HEK293 (cell line): ENCODE measurements at regions not wholly inside any gene's neighbourhood (a gene's known extent, or its start where the extent isn't known, plus 50 kb on each side); places are given as distances from the start of the nearest gene placed in this dataset.

ENCODE experiments used
- CTCF ChIA-PET: fragments of 350-600 bp; formaldehyde crosslinking; extraction: SDS; loops from one replicate; lab custom pipeline; 2021; ENCODE audit warnings: antibody characterized with exemption; lab: Yijun Ruan, JAX
- POLR2A ChIA-PET: fragments of 300-600 bp; formaldehyde crosslinking; extraction: SDS; loops from one replicate; lab custom pipeline; 2020; ENCODE audit warnings: antibody characterized with exemption, inconsistent platforms; lab: Yijun Ruan, JAX
- H3K27ac ChIP-seq: fragments of 200-500 bp; sonication (Bioruptor generic); 2 replicates; pipeline ENCODE4 v1.5.1; 2014; ENCODE audit warnings: low read depth, low read length, control low read depth, inconsistent platforms; ENCODE audit errors: extremely low read depth
- H3K36me3 ChIP-seq, 2 experiments: fragments of 200-500 bp in 1 of 2; sonication (Bioruptor generic) in 1 of 2; 1 replicate in 1 of 2; 2 replicates in 1 of 2; pipeline ENCODE4 v1.5.1; 2014 to 2017; ENCODE audit warnings: inconsistent platforms in 2 of 2, low read length in 2 of 2; ENCODE audit not compliant: control insufficient read depth in 2 of 2, insufficient read depth in 1 of 2
- H3K4me1 ChIP-seq: fragments of 200-500 bp; sonication (Bioruptor generic); 2 replicates; pipeline ENCODE4 v1.5.1; 2014; ENCODE audit warnings: mild to moderate bottlenecking, low read length, inconsistent platforms; ENCODE audit not compliant: control insufficient read depth, insufficient read depth
- H3K4me3 ChIP-seq: 2 replicates; pipeline ENCODE4 v1.5.1; 2011; ENCODE audit warnings: low read depth, mild to moderate bottlenecking, control low read depth, low read length, moderate library complexity
- H3K9me3 ChIP-seq: fragments of 200-500 bp; sonication (Bioruptor generic); 2 replicates; pipeline ENCODE4 v1.5.1; 2014; ENCODE audit warnings: low read depth, low read length, inconsistent platforms; ENCODE audit not compliant: control insufficient read depth, insufficient read depth
- BCL6B ChIP-seq: fragments of 450-650 bp; formaldehyde crosslinking; IDR thresholded peaks from 2 replicates; pipeline ENCODE4 v1.5.1; 2017; ENCODE audit warnings: missing biosample characterization, missing genetic modification characterization
- HOXD13 ChIP-seq: sonication (generic); formaldehyde crosslinking; IDR thresholded peaks from 2 replicates; pipeline ENCODE4 v1.8.0; 2022; ENCODE audit warnings: missing genetic modification reagents, borderline replicate concordance
- IKZF3 ChIP-seq: fragments of 450-650 bp; IDR thresholded peaks from 2 replicates; pipeline ENCODE4 v1.5.0; 2018; ENCODE audit warnings: missing biosample characterization, mild to moderate bottlenecking, missing genetic modification characterization, moderate library complexity
- KLF1 ChIP-seq: fragments of 450-650 bp; formaldehyde crosslinking; IDR thresholded peaks from 2 replicates; pipeline ENCODE4 v1.5.1; 2016; ENCODE audit warnings: missing biosample characterization, missing genetic modification characterization
- KLF9 ChIP-seq: fragments of 450-650 bp; formaldehyde crosslinking; IDR thresholded peaks from 2 replicates; pipeline ENCODE4 v1.5.1; 2016; ENCODE audit warnings: missing biosample characterization, missing genetic modification characterization, low read depth
- MYNN ChIP-seq: fragments of 450-650 bp; formaldehyde crosslinking; IDR thresholded peaks from 2 replicates; pipeline ENCODE4 v1.5.1; 2016; ENCODE audit warnings: missing biosample characterization, missing genetic modification characterization, borderline replicate concordance
- PATZ1 ChIP-seq: fragments of 450-650 bp; formaldehyde crosslinking; IDR thresholded peaks from 2 replicates; pipeline ENCODE4 v1.5.1; 2016; ENCODE audit warnings: missing biosample characterization, missing genetic modification characterization
- TCF7L2 ChIP-seq: IDR thresholded peaks from 2 replicates; pipeline ENCODE4 v1.6.1; 2011; ENCODE audit warnings: low read depth, mild to moderate bottlenecking, inconsistent platforms, low read length, moderate library complexity, borderline replicate concordance
- TRIM28 ChIP-seq: IDR thresholded peaks from 2 replicates; pipeline ENCODE4 v1.6.1; 2011; ENCODE audit warnings: low read length, control low read depth, borderline replicate concordance
- YY2 ChIP-seq: fragments of 450-650 bp; formaldehyde crosslinking; IDR thresholded peaks from 2 replicates; pipeline ENCODE4 v1.5.1; 2016; ENCODE audit warnings: missing biosample characterization, missing genetic modification characterization
- ZBTB49 ChIP-seq: fragments of 450-650 bp; formaldehyde crosslinking; IDR thresholded peaks from 2 replicates; pipeline ENCODE4 v1.5.1; 2016; ENCODE audit warnings: missing biosample characterization, missing genetic modification characterization, low read depth
- ZFP37 ChIP-seq: fragments of 450-650 bp; formaldehyde crosslinking; IDR thresholded peaks from 2 replicates; pipeline ENCODE4 v1.5.1; 2016; ENCODE audit warnings: missing biosample characterization, missing genetic modification characterization
- ZNF138 ChIP-seq: fragments of 450-650 bp; formaldehyde crosslinking; IDR thresholded peaks from 2 replicates; pipeline ENCODE4 v1.5.1; 2016; ENCODE audit warnings: missing biosample characterization, missing genetic modification characterization, borderline replicate concordance
- ZNF214 ChIP-seq: fragments of 450-650 bp; formaldehyde crosslinking; IDR thresholded peaks from 2 replicates; pipeline ENCODE4 v1.5.1; 2017; ENCODE audit warnings: missing biosample characterization, mild to moderate bottlenecking, missing genetic modification characterization, borderline replicate concordance
- ZNF221 ChIP-seq: fragments of 450-650 bp; formaldehyde crosslinking; IDR thresholded peaks from 2 replicates; pipeline ENCODE4 v1.5.1; 2017; ENCODE audit warnings: missing biosample characterization, missing genetic modification characterization, borderline replicate concordance
- ZNF23 ChIP-seq: fragments of 450-650 bp; formaldehyde crosslinking; IDR thresholded peaks from 2 replicates; pipeline ENCODE4 v1.5.1; 2016; ENCODE audit warnings: missing biosample characterization, missing genetic modification characterization, borderline replicate concordance
- ZNF747 ChIP-seq: fragments of 450-650 bp; formaldehyde crosslinking; IDR thresholded peaks from 2 replicates; pipeline ENCODE4 v1.5.1; 2016; ENCODE audit warnings: missing biosample characterization, missing genetic modification characterization
- ZNF792 ChIP-seq: fragments of 450-650 bp; formaldehyde crosslinking; IDR thresholded peaks from 2 replicates; pipeline ENCODE4 v1.5.1; 2016; ENCODE audit warnings: missing biosample characterization, missing genetic modification characterization
- ZNF830 ChIP-seq: fragments of 450-650 bp; IDR thresholded peaks from 2 replicates; pipeline ENCODE4 v1.5.0; 2018; ENCODE audit warnings: missing biosample characterization, missing genetic modification characterization, low read depth, mild to moderate bottlenecking, moderate library complexity
- TF ChIP-seq, protein P1 (sequence below): fragments of 450-650 bp; formaldehyde crosslinking; IDR thresholded peaks from 2 replicates; pipeline ENCODE4 v1.5.1; 2016; ENCODE audit warnings: missing biosample characterization, missing genetic modification characterization, borderline replicate concordance
- TF ChIP-seq, protein P2 (sequence below): fragments of 450-650 bp; formaldehyde crosslinking; IDR thresholded peaks from 2 replicates; pipeline ENCODE4 v1.5.1; 2016; ENCODE audit warnings: missing biosample characterization, missing genetic modification characterization

DNA sequence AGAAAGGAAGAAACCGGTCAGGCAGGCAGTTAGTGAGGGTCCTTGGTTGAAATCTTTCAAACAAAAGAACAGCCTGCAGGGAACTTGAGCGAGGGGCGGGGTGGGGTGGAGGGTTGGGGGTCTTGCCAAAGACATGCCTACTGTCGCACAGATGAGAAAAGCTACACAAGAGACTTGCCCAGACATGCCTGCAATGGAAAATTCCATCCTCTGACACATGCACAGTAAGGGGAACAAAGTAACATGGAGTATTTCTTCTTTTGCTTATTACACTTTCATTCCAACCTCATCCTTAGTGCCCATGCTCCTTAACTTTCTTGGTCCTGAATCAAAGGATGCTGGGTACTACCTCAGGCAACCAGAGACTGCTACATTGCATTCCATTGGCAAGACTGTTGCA lies 1491.2 kb downstream of the STIM2 start (continued):
- TF ChIP-seq BCL6B (no peak), ZNF214 (tag by site-specific recombination) (no peak), ZNF138 (tag by site-specific recombination) (no peak), ZNF830 (tag by site-specific recombination) (no peak), PATZ1 (tag by site-specific recombination) (no peak)

- TF ChIP-seq YY2 (tag by site-specific recombination) (no peak), KLF1 (tag by site-specific recombination) (no peak), ZNF23 (no peak), ZBTB49 (tag by site-specific recombination) (no peak), TCF7L2 (no peak), ZNF221 (no peak), IKZF3 (tag by site-specific recombination) (no peak), ZNF792 (tag by site-specific recombination) (no peak), TRIM28 (no peak), ZFP37 (tag by site-specific recombination) (no peak), MYNN (no peak), KLF9 (tag by site-specific recombination) (no peak), HOXD13 (CRISPR knock-in tag) (no peak), ZNF747 (tag by site-specific recombination) (no peak)
- TF ChIP-seq, protein P1, sequence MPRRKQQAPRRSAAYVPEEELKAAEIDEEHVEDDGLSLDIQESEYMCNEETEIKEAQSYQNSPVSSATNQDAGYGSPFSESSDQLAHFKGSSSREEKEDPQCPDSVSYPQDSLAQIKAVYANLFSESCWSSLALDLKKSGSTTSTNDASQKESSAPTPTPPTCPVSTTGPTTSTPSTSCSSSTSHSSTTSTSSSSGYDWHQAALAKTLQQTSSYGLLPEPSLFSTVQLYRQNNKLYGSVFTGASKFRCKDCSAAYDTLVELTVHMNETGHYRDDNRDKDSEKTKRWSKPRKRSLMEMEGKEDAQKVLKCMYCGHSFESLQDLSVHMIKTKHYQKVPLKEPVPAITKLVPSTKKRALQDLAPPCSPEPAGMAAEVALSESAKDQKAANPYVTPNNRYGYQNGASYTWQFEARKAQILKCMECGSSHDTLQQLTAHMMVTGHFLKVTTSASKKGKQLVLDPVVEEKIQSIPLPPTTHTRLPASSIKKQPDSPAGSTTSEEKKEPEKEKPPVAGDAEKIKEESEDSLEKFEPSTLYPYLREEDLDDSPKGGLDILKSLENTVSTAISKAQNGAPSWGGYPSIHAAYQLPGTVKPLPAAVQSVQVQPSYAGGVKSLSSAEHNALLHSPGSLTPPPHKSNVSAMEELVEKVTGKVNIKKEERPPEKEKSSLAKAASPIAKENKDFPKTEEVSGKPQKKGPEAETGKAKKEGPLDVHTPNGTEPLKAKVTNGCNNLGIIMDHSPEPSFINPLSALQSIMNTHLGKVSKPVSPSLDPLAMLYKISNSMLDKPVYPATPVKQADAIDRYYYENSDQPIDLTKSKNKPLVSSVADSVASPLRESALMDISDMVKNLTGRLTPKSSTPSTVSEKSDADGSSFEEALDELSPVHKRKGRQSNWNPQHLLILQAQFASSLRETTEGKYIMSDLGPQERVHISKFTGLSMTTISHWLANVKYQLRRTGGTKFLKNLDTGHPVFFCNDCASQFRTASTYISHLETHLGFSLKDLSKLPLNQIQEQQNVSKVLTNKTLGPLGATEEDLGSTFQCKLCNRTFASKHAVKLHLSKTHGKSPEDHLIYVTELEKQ (tag by site-specific recombination) = no peak
- TF ChIP-seq, protein P2, sequence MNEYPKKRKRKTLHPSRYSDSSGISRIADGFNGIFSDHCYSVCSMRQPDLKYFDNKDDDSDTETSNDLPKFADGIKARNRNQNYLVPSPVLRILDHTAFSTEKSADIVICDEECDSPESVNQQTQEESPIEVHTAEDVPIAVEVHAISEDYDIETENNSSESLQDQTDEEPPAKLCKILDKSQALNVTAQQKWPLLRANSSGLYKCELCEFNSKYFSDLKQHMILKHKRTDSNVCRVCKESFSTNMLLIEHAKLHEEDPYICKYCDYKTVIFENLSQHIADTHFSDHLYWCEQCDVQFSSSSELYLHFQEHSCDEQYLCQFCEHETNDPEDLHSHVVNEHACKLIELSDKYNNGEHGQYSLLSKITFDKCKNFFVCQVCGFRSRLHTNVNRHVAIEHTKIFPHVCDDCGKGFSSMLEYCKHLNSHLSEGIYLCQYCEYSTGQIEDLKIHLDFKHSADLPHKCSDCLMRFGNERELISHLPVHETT (tag by site-specific recombination) = no peak
- ChIA-PET POLR2A (no interaction called here), CTCF (interaction anchor here (0.6 kb wide), 1 partner anchor 653 kb away, joined by 3 read pairs; no protein-coding TSS in a partner anchor)
- Histone ChIP-seq H3K27ac (no peak overlapping the region), H3K9me3 (no peaks in the 10 kb centered on the region), H3K4me3 (no peak overlapping the region), H3K36me3 (no peaks in the 10 kb centered on the region), H3K4me1 (no peaks in the 10 kb centered on the region)
Measured at GRCh38 chr4:28354880-28355656, 1494.4 kb downstream of the STIM2 start.
